Keratinocyte (primary cell): ENCODE measurements at regions not wholly inside any gene's neighbourhood (a gene's known extent, or its start where the extent isn't known, plus 50 kb on each side); places are given as distances from the start of the nearest gene placed in this dataset.

Source experiments
- DNase-seq: peaks from one replicate; pipeline ENCODE4 v3.0.0-alpha.2; 2011; ENCODE audit warnings: low read depth, missing footprints, low spot score
- FAIRE-seq: peaks from 2 replicates; lab custom pipeline; 2011; peaks lifted over from hg19 to GRCh38; lab: Jason Lieb, UNC
- H2AFZ ChIP-seq: 2 replicates; pipeline ENCODE4 v1.6.0; 2012; ENCODE audit warnings: low read length, control low read depth, inconsistent platforms; ENCODE audit not compliant: control insufficient read depth
- H3K27ac ChIP-seq: 2 replicates; pipeline ENCODE4 v1.5.1; 2011; ENCODE audit warnings: low read length; ENCODE audit not compliant: control insufficient read depth, insufficient read depth
- H3K27me3 ChIP-seq: 3 replicates; pipeline ENCODE4 v1.6.0; 2011; ENCODE audit warnings: low read length; ENCODE audit not compliant: control insufficient read depth, insufficient read depth; ENCODE audit errors: extremely low read depth
- H3K36me3 ChIP-seq, 2 experiments: 2 replicates in 1 of 2; 3 replicates in 1 of 2; pipeline ENCODE4 v1.5.1; 2011; ENCODE audit warnings: low read length in 2 of 2, mild to moderate bottlenecking in 1 of 2; ENCODE audit not compliant: control insufficient read depth in 2 of 2, insufficient read depth in 2 of 2; ENCODE audit errors: extremely low read depth in 1 of 2
- H3K4me1 ChIP-seq: 3 replicates; pipeline ENCODE4 v1.5.1; 2011; ENCODE audit warnings: low read length; ENCODE audit not compliant: control insufficient read depth, insufficient read depth; ENCODE audit errors: extremely low read depth
- H3K4me2 ChIP-seq: 3 replicates; pipeline ENCODE4 v1.6.0; 2011; ENCODE audit warnings: low read depth, low read length; ENCODE audit not compliant: control insufficient read depth, insufficient read depth; ENCODE audit errors: extremely low read depth
- H3K4me3 ChIP-seq, 3 experiments: fragments of 200-600 bp in 1 of 3; sonication (generic) in 1 of 3; 2 replicates in 2 of 3; 3 replicates in 1 of 3; pipeline ENCODE4 v1.5.1; 2011 to 2016; ENCODE audit warnings: low read length in 3 of 3, mild to moderate bottlenecking in 3 of 3, control low read depth in 2 of 3, inconsistent platforms in 1 of 3, low read depth in 1 of 3, mixed read lengths in 1 of 3, mixed run types in 1 of 3, moderate library complexity in 1 of 3; ENCODE audit not compliant: control insufficient read depth in 2 of 3, insufficient read depth in 2 of 3; ENCODE audit errors: extremely low read depth in 1 of 3
- H3K79me2 ChIP-seq: 2 replicates; pipeline ENCODE4 v1.6.0; 2012; ENCODE audit warnings: low read length; ENCODE audit not compliant: control insufficient read depth, insufficient read depth
- H3K9ac ChIP-seq: 3 replicates; pipeline ENCODE4 v1.6.0; 2011; ENCODE audit warnings: low read length; ENCODE audit not compliant: control insufficient read depth, insufficient read depth; ENCODE audit errors: extremely low read depth
- H3K9me1 ChIP-seq: 3 replicates; pipeline ENCODE4 v1.6.0; 2011; ENCODE audit warnings: low read length; ENCODE audit not compliant: control insufficient read depth, insufficient read depth; ENCODE audit errors: extremely low read depth
- H3K9me3 ChIP-seq: 2 replicates; pipeline ENCODE4 v1.5.1; 2012; ENCODE audit warnings: low read depth, low read length; ENCODE audit not compliant: control insufficient read depth
- H4K20me1 ChIP-seq: 3 replicates; pipeline ENCODE4 v1.6.0; 2011; ENCODE audit warnings: low read length; ENCODE audit not compliant: control insufficient read depth, insufficient read depth; ENCODE audit errors: extremely low read depth
- CTCF ChIP-seq, 3 experiments: IDR thresholded peaks in 1 of 3; conservative IDR thresholded peaks in 1 of 3; optimal IDR thresholded peaks in 1 of 3; 2 replicates in 2 of 3; 3 replicates in 1 of 3; pipeline versions ENCODE3 to v1.5.1; 2011; ENCODE audit warnings: low read length in 3 of 3, mild to moderate bottlenecking in 3 of 3, moderate library complexity in 2 of 3, control low read depth in 1 of 3, inconsistent platforms in 1 of 3; ENCODE audit not compliant: insufficient read depth in 2 of 3; ENCODE audit errors: extremely low read depth in 1 of 3
- EZH2 ChIP-seq: IDR thresholded peaks from one replicate; pipeline ENCODE4 v1.6.1; 2012; ENCODE audit warnings: inconsistent platforms, mild to moderate bottlenecking, low read length, moderate library complexity
- dilution Hi-C: fragments of 300-500 bp; cut with MboI; formaldehyde crosslinking; loops from one replicate; pipeline ENCODE4 v1.7.0; 2020; ENCODE audit warnings: low sequenced_read_pairs; ENCODE audit not compliant: extremely low pct_ligation_motif_present

- dilution Hi-C loops, result no loop called here
- no peaks in the 10 kb centered on the region for H3K4me1 ChIP-seq
Observed at GRCh38 chr1:58006421-58007046, 540.0 kb downstream of the OMA1 start.

DNA sequence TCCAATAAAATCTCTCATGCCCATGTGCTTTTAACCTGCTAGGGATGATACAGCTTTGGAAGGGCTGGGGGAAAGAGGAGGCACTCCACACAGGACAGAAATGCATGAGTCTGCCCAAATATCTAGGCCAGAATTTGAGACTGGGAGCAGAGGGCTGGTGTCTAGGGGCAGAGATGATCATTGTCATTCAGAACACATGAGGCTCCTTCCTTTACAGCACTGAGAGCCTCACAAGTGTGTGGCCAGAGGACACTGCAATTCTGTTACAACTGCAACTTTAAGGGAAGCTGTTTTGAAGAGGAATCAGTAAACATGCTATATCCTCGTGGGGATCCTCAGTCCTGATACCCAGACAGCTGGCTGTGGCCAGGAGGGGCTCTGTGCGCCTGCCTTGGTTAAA, 541.3 kb downstream of the OMA1 start:
- H2AFZ ChIP-seq, result no peak overlapping the region
- DNase-seq (no peak), FAIRE-seq (no peak)
- peaks cover 2% of the 10 kb centered on the region for H3K27me3 ChIP-seq
- no peaks in the 10 kb centered on the region for H3K9me3 ChIP-seq
- H3K4me2 ChIP-seq, result no peak overlapping the region
- TF ChIP-seq CTCF (optimal IDR thresholded peaks at IDR 0.05 in 1 of 3, IDR thresholded peaks at IDR 0.05 in 1 of 3, conservative IDR thresholded peaks at IDR 0.05 in 1 of 3; ENCODE audit: extremely low read depth in 1 of 3, insufficient read depth in 2 of 3, low read length in 3 of 3), result no peak
- no peak for TF ChIP-seq EZH2
- H3K27ac ChIP-seq, result no peak overlapping the region
- no peak overlapping the region for H3K9ac ChIP-seq
- H3K4me1 ChIP-seq, result no peaks in the 10 kb centered on the region
- no peaks in the 10 kb centered on the region for H3K9me1 ChIP-seq
- no peaks in the 10 kb centered on the region for H3K36me3 ChIP-seq
- H3K79me2 ChIP-seq, result no peaks in the 10 kb centered on the region
- dilution Hi-C loops, result no loop called here
- H4K20me1 ChIP-seq, result no peaks in the 10 kb centered on the region
- H3K4me3 ChIP-seq, result no peak overlapping the region

More at GRCh38 chr1:58006421-58007046, 540.0 kb downstream of the OMA1 start:
- no peak for DNase-seq
- H2AFZ ChIP-seq, result no peak overlapping the region
- no peak for FAIRE-seq
- H3K27ac ChIP-seq, result no peak overlapping the region
- no peak overlapping the region for H3K4me2 ChIP-seq
- TF ChIP-seq CTCF (optimal IDR thresholded peaks at IDR 0.05 in 1 of 3, IDR thresholded peaks at IDR 0.05 in 1 of 3, conservative IDR thresholded peaks at IDR 0.05 in 1 of 3; ENCODE audit: extremely low read depth in 1 of 3, insufficient read depth in 2 of 3, low read length in 3 of 3) (no peak), EZH2 (no peak)
- H3K9me1 ChIP-seq, result no peaks in the 10 kb centered on the region
- peaks cover 2% of the 10 kb centered on the region for H3K27me3 ChIP-seq
- no peaks in the 10 kb centered on the region for H3K36me3 ChIP-seq
- no peak overlapping the region for H3K4me3 ChIP-seq
- H3K79me2 ChIP-seq, result no peaks in the 10 kb centered on the region
- H3K9me3 ChIP-seq, result no peaks in the 10 kb centered on the region
- no peak overlapping the region for H3K9ac ChIP-seq
- no peaks in the 10 kb centered on the region for H4K20me1 ChIP-seq
